IMR-90 (cell line): ENCODE measurements at regions not wholly inside any gene's neighbourhood (a gene's known extent, or its start where the extent isn't known, plus 50 kb on each side); places are given as distances from the start of the nearest gene placed in this dataset.

Experiments
- ATAC-seq: fragments of 200-7000 bp; cut with Tn5 transposase; 2 replicates; pipeline ENCODE4 v1.9.1; 2020; ENCODE audit warnings: low read depth, mild to moderate bottlenecking, moderate library complexity
- BruUV-seq: library from RNA; stranded (reverse); fragments of 400-500 nt; replicated peaks from 2 replicates; lab custom pipeline; 2021; lab: Mats Ljungman, UMichigan
- CTCF ChIA-PET: fragments of 300-600 bp; formaldehyde crosslinking; extraction: SDS; loops from one replicate; lab custom pipeline; 2021; ENCODE audit warnings: antibody characterized with exemption; lab: Yijun Ruan, JAX
- POLR2A ChIA-PET: fragments of 300-600 bp; sonication (Branson Sonifier 250); formaldehyde crosslinking; loops from one replicate; lab custom pipeline; 2022; ENCODE audit warnings: antibody characterized with exemption; ENCODE audit not compliant: unreplicated experiment; lab: Charles Lee
- DNase-seq: peaks from one replicate; pipeline ENCODE4 v3.0.0; 2013
- H2AFZ ChIP-seq: replicated peaks from 2 replicates; pipeline ENCODE3; 2013; ENCODE audit warnings: low read length, mild to moderate bottlenecking; ENCODE audit not compliant: poor library complexity
- H2AK5ac ChIP-seq: 2 replicates; pipeline ENCODE4 v1.6.1; 2013; ENCODE audit warnings: low read depth, low read length, inconsistent platforms
- H2AK9ac ChIP-seq: replicated peaks from 2 replicates; pipeline ENCODE3; 2013; ENCODE audit warnings: mild to moderate bottlenecking, low read depth, low read length, moderate library complexity; ENCODE audit not compliant: poor library complexity
- H2BK120ac ChIP-seq: 2 replicates; pipeline ENCODE4 v1.6.1; 2013; ENCODE audit warnings: low read depth, low read length, inconsistent platforms
- H2BK15ac ChIP-seq: 3 replicates; pipeline ENCODE4 v1.6.1; 2013; ENCODE audit warnings: low read depth, low read length, inconsistent platforms
- H2BK20ac ChIP-seq: 2 replicates; pipeline ENCODE4 v1.6.1; 2013; ENCODE audit warnings: low read depth, mild to moderate bottlenecking, inconsistent platforms, low read length, moderate library complexity
- H2BK5ac ChIP-seq: 2 replicates; pipeline ENCODE4 v1.6.1; 2013; ENCODE audit warnings: mild to moderate bottlenecking, low read depth, low read length, inconsistent platforms; ENCODE audit not compliant: poor library complexity, severe bottlenecking
- H3K14ac ChIP-seq: replicated peaks from 2 replicates; pipeline ENCODE4 v1.6.1; 2013; ENCODE audit warnings: low read depth, low read length, inconsistent platforms
- H3K18ac ChIP-seq: 2 replicates; pipeline ENCODE4 v1.6.1; 2013; ENCODE audit warnings: low read depth, low read length, control low read depth
- H3K23ac ChIP-seq: 2 replicates; pipeline ENCODE4 v1.6.1; 2013; ENCODE audit warnings: low read depth, low read length, inconsistent platforms
- H3K27ac ChIP-seq: 2 replicates; pipeline ENCODE4 v1.5.1; 2013; ENCODE audit warnings: mild to moderate bottlenecking, control low read depth, low read length; ENCODE audit not compliant: insufficient read depth
- H3K27me3 ChIP-seq: 2 replicates; pipeline ENCODE4 v1.6.1; 2013; ENCODE audit warnings: low read length; ENCODE audit not compliant: control insufficient read depth, insufficient read depth
- H3K36me3 ChIP-seq: 2 replicates; pipeline ENCODE4 v1.6.1; 2013; ENCODE audit warnings: low read length, mixed read lengths; ENCODE audit not compliant: control insufficient read depth, insufficient read depth
- H3K4ac ChIP-seq: 2 replicates; pipeline ENCODE4 v1.6.1; 2013; ENCODE audit warnings: low read depth, low read length, inconsistent platforms
- H3K4me1 ChIP-seq: 2 replicates; pipeline ENCODE4 v1.6.1; 2013; ENCODE audit warnings: low read length, mixed read lengths; ENCODE audit not compliant: control insufficient read depth, insufficient read depth
- H3K4me2 ChIP-seq: 2 replicates; pipeline ENCODE4 v1.6.1; 2013; ENCODE audit warnings: low read depth, mild to moderate bottlenecking, control low read depth, low read length, moderate library complexity
- H3K4me3 ChIP-seq: 2 replicates; pipeline ENCODE4 v1.5.1; 2013; ENCODE audit warnings: low read depth, mild to moderate bottlenecking, control low read depth, low read length, moderate library complexity; ENCODE audit not compliant: insufficient read depth
- H3K56ac ChIP-seq: 2 replicates; pipeline ENCODE4 v1.6.1; 2013; ENCODE audit warnings: low read length, inconsistent platforms; ENCODE audit not compliant: insufficient read depth; ENCODE audit errors: extremely low read depth
- H3K79me1 ChIP-seq, 2 experiments: 2 replicates each; pipeline ENCODE4 v1.6.1; 2013; ENCODE audit warnings: low read length in 2 of 2, inconsistent platforms in 1 of 2, low read depth in 1 of 2
- H3K9ac ChIP-seq: 2 replicates; pipeline ENCODE4 v1.6.1; 2013; ENCODE audit warnings: low read depth, low read length, control low read depth
- H3K9me1 ChIP-seq: 2 replicates; pipeline ENCODE4 v1.6.1; 2013; ENCODE audit warnings: low read length, inconsistent platforms; ENCODE audit not compliant: insufficient read depth
- H3K9me3 ChIP-seq: 2 replicates; pipeline ENCODE4 v1.6.1; 2013; ENCODE audit warnings: low read length; ENCODE audit not compliant: control insufficient read depth, insufficient read depth
- H4K20me1 ChIP-seq: 2 replicates; pipeline ENCODE4 v1.6.1; 2013; ENCODE audit warnings: low read length, inconsistent platforms; ENCODE audit not compliant: insufficient read depth
- H4K5ac ChIP-seq: 2 replicates; pipeline ENCODE4 v1.6.1; 2013; ENCODE audit warnings: mild to moderate bottlenecking, low read depth, low read length, control low read depth
- H4K8ac ChIP-seq, 2 experiments: 2 replicates each; pipeline ENCODE4 v1.6.1; 2013; ENCODE audit warnings: low read depth in 2 of 2, low read length in 2 of 2, control low read depth in 1 of 2, inconsistent platforms in 1 of 2
- H4K91ac ChIP-seq: 2 replicates; pipeline ENCODE4 v1.6.1; 2013; ENCODE audit warnings: low read depth, low read length, inconsistent platforms; ENCODE audit not compliant: insufficient read depth
- BHLHE40 ChIP-seq: fragments of 150-350 bp; IDR thresholded peaks from 2 replicates; pipeline ENCODE4 v1.6.1; 2016; ENCODE audit warnings: mild to moderate bottlenecking, low read depth, low read length
- CHD1 ChIP-seq: IDR thresholded peaks from 2 replicates; pipeline ENCODE4 v1.6.1; 2012; ENCODE audit warnings: low read depth, low read length, improper control_type of control experiment
- ELK1 ChIP-seq: fragments of 150-350 bp; IDR thresholded peaks from 2 replicates; pipeline ENCODE4 v1.6.1; 2016; ENCODE audit warnings: low read depth, mild to moderate bottlenecking, low read length, moderate library complexity, borderline replicate concordance
- MAFK ChIP-seq: IDR thresholded peaks from 2 replicates; pipeline ENCODE4 v1.6.1; 2012; ENCODE audit warnings: low read depth, low read length, improper control_type of control experiment
- MAZ ChIP-seq: IDR thresholded peaks from 2 replicates; pipeline ENCODE4 v1.6.1; 2012; ENCODE audit warnings: low read depth, mild to moderate bottlenecking, low read length, improper control_type of control experiment, moderate library complexity, borderline replicate concordance
- MXI1 ChIP-seq: IDR thresholded peaks from 2 replicates; pipeline ENCODE4 v1.6.1; 2012; ENCODE audit warnings: low read depth, mild to moderate bottlenecking, low read length, moderate library complexity, borderline replicate concordance
- NFE2L2 ChIP-seq: fragments of 150-350 bp; IDR thresholded peaks from 2 replicates; pipeline ENCODE4 v1.6.1; 2016; ENCODE audit warnings: low read depth, mild to moderate bottlenecking, low read length
- POLR2A ChIP-seq: IDR thresholded peaks from 2 replicates; pipeline ENCODE4 v1.6.1; 2012; ENCODE audit warnings: mild to moderate bottlenecking, low read depth, low read length
- RAD21 ChIP-seq: IDR thresholded peaks from 2 replicates; pipeline ENCODE4 v1.6.1; 2012; ENCODE audit warnings: low read length, improper control_type of control experiment
- RCOR1 ChIP-seq: IDR thresholded peaks from 2 replicates; pipeline ENCODE4 v1.6.1; 2012; ENCODE audit warnings: mild to moderate bottlenecking, low read length, improper control_type of control experiment; ENCODE audit not compliant: insufficient replicate concordance
- SMC3 ChIP-seq: fragments of 150-350 bp; IDR thresholded peaks from 2 replicates; pipeline ENCODE4 v1.6.1; 2016; ENCODE audit warnings: low read depth, mild to moderate bottlenecking, antibody characterized with exemption, low read length, moderate library complexity
- WGBS, 2 experiments: methylation state at CpG; one replicate each; pipeline versions ENCODE4 v1.1.5 to v1.1.7; 2013; ENCODE audit warnings: missing lambda C conversion rate in 2 of 2; ENCODE audit not compliant: insufficient read length in 1 of 2; ENCODE audit errors: extremely low coverage in 2 of 2; 5-methylcytosine and 5-hydroxymethylcytosine counted together
- dilution Hi-C: fragments of 300-500 bp; cut with HindIII; formaldehyde crosslinking; loops from one replicate; pipeline ENCODE4 v1.14.3; 2018; ENCODE audit warnings: low sequenced_read_pairs; ENCODE audit not compliant: unreplicated experiment
- in situ Hi-C: fragments of 300-500 bp; cut with MboI; formaldehyde crosslinking; loops from 3 replicates; pipeline ENCODE4 v1.14.3; 2019; ENCODE audit warnings: low sequenced_read_pairs, inconsistent platforms, mixed read lengths
- intact Hi-C: fragments of 100-400 bp; cut with micrococcal nuclease; formaldehyde crosslinking; loops from 2 replicates; pipeline ENCODE4 v1.10.0; 2022
- TF ChIP-seq, protein P1 (sequence below): fragments of 150-350 bp; IDR thresholded peaks from 2 replicates; pipeline ENCODE4 v1.6.1; 2017; ENCODE audit warnings: mild to moderate bottlenecking, antibody characterized with exemption, low read length, low read depth
- TF ChIP-seq, protein P2 (sequence below): conservative IDR thresholded peaks from 2 replicates; pipeline ENCODE4 v1.5.1; 2012; ENCODE audit warnings: mild to moderate bottlenecking, low read depth, low read length, improper control_type of control experiment

DNA sequence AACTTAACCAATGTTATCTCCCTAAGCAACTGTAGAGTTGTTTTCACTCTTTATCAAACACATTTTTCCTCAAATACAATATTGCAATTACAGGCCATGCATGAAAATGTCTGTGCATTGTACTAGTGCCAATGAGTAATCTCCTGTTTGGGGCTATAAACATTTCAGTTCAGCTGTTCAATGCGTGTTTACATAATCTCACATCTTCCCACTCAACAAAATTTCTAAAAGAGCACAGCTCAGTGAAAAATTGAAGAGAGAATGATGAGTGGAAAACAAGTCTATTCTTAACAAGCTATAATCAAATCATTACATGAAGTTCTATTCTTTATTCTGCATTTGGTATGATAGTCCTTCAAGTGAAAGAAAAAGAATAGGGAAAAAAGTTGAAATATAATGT lies 780.5 kb upstream of the CDH9 start:
- no TSS peak for BruUV-seq
- H4K8ac ChIP-seq: no peak overlapping the region
- TF ChIP-seq RAD21 (no peak), MXI1 (no peak), SMC3 (no peak), CHD1 (no peak), NFE2L2 (no peak), MAFK (no peak), ELK1 (no peak), BHLHE40 (no peak), RCOR1 (no peak), POLR2A (no peak), MAZ (no peak)
- TF ChIP-seq, protein P1, sequence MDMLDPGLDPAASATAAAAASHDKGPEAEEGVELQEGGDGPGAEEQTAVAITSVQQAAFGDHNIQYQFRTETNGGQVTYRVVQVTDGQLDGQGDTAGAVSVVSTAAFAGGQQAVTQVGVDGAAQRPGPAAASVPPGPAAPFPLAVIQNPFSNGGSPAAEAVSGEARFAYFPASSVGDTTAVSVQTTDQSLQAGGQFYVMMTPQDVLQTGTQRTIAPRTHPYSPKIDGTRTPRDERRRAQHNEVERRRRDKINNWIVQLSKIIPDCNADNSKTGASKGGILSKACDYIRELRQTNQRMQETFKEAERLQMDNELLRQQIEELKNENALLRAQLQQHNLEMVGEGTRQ: no peak
- TF ChIP-seq, protein P2, sequence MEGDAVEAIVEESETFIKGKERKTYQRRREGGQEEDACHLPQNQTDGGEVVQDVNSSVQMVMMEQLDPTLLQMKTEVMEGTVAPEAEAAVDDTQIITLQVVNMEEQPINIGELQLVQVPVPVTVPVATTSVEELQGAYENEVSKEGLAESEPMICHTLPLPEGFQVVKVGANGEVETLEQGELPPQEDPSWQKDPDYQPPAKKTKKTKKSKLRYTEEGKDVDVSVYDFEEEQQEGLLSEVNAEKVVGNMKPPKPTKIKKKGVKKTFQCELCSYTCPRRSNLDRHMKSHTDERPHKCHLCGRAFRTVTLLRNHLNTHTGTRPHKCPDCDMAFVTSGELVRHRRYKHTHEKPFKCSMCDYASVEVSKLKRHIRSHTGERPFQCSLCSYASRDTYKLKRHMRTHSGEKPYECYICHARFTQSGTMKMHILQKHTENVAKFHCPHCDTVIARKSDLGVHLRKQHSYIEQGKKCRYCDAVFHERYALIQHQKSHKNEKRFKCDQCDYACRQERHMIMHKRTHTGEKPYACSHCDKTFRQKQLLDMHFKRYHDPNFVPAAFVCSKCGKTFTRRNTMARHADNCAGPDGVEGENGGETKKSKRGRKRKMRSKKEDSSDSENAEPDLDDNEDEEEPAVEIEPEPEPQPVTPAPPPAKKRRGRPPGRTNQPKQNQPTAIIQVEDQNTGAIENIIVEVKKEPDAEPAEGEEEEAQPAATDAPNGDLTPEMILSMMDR: no peak
- H3K4ac ChIP-seq: no peak overlapping the region
- no peak overlapping the region for H2AFZ ChIP-seq
- no CpG with 5 or more reads among the region's 1 CpG for WGBS, 2 experiments
- no peak overlapping the region for H3K23ac ChIP-seq
- H3K14ac ChIP-seq: no peak overlapping the region
- ChIA-PET CTCF (no interaction called here), POLR2A (no interaction called here)
- H3K18ac ChIP-seq: no peak overlapping the region
- H3K56ac ChIP-seq: no peak overlapping the region
- no peak overlapping the region for H3K27ac ChIP-seq
- ATAC-seq: no peak
- H3K4me1 ChIP-seq: no peaks in the 10 kb centered on the region
- H4K5ac ChIP-seq: no peak overlapping the region
- no peaks in the 10 kb centered on the region for H3K9me1 ChIP-seq
- peaks cover 2% of the 10 kb centered on the region; the same call in 1 of the 2 replicates for H3K9me3 ChIP-seq
- H3K36me3 ChIP-seq: no peaks in the 10 kb centered on the region
- in situ Hi-C loops (no loop called here), dilution Hi-C loops (no loop called here), intact Hi-C loops (no loop called here)
- DNase-seq: no peak
- no peak overlapping the region for H2BK15ac ChIP-seq
- H4K20me1 ChIP-seq: no peaks in the 10 kb centered on the region
- H2BK120ac ChIP-seq: no peak overlapping the region
- no peak overlapping the region for H2AK5ac ChIP-seq
- H3K4me2 ChIP-seq: no peak overlapping the region
- no peak overlapping the region for H2BK5ac ChIP-seq
- H3K9ac ChIP-seq: no peak overlapping the region
- no peaks in the 10 kb centered on the region for H3K27me3 ChIP-seq
- no peak overlapping the region for H2AK9ac ChIP-seq
- H3K79me1 ChIP-seq: no peaks in the 10 kb centered on the region
- no peak overlapping the region for H4K91ac ChIP-seq
- no peak overlapping the region for H3K4me3 ChIP-seq
- H2BK20ac ChIP-seq: no peak overlapping the region
